DOHH2 (cell line): ENCODE measurements at regions not wholly inside any gene's neighbourhood (a gene's known extent, or its start where the extent isn't known, plus 50 kb on each side); places are given as distances from the start of the nearest gene placed in this dataset.

Experiments
- H3F3A ChIP-seq: fragments of 200-600 bp; sonication (generic), shearing (Covaris generic); 2 replicates; pipeline ENCODE4 v1.6.0; 2016; ENCODE audit warnings: antibody characterized with exemption, mild to moderate bottlenecking; ENCODE audit not compliant: control insufficient read depth, insufficient read depth
- H3K27ac ChIP-seq: fragments of 200-600 bp; sonication (generic); 2 replicates; pipeline ENCODE4 v1.5.1; 2014; ENCODE audit warnings: low read depth, mild to moderate bottlenecking, low read length, moderate library complexity
- H3K27me3 ChIP-seq: fragments of 200-600 bp; sonication (generic); 2 replicates; pipeline ENCODE4 v1.6.1; 2014; ENCODE audit warnings: mild to moderate bottlenecking, low read length, mixed read lengths; ENCODE audit not compliant: control insufficient read depth
- H3K36me3 ChIP-seq: fragments of 200-600 bp; sonication (generic); 2 replicates; pipeline ENCODE4 v1.6.1; 2014; ENCODE audit warnings: mild to moderate bottlenecking, low read length, moderate library complexity, mixed read lengths; ENCODE audit not compliant: control insufficient read depth
- H3K4me1 ChIP-seq: fragments of 200-600 bp; sonication (generic); 2 replicates; pipeline ENCODE4 v1.6.1; 2014; ENCODE audit warnings: mild to moderate bottlenecking, low read length, mixed read lengths; ENCODE audit not compliant: control insufficient read depth
- H3K4me2 ChIP-seq: fragments of 200-600 bp; sonication (generic); 2 replicates; pipeline ENCODE4 v1.6.0; 2014; ENCODE audit warnings: mild to moderate bottlenecking, low read length, moderate library complexity
- H3K4me3 ChIP-seq: fragments of 200-600 bp; sonication (generic); 2 replicates; pipeline ENCODE4 v1.5.1; 2014; ENCODE audit warnings: mild to moderate bottlenecking, low read length, mixed read lengths
- H3K79me2 ChIP-seq: fragments of 200-600 bp; sonication (generic); 2 replicates; pipeline ENCODE4 v1.6.1; 2014; ENCODE audit warnings: mild to moderate bottlenecking, low read length, mixed read lengths; ENCODE audit not compliant: control insufficient read depth
- H3K9me2 ChIP-seq: fragments of 200-600 bp; sonication (generic); replicated peaks from 2 replicates; pipeline ENCODE4 v1.6.1; 2014; ENCODE audit warnings: mild to moderate bottlenecking, low read length, mixed read lengths; ENCODE audit not compliant: control insufficient read depth
- H3K9me3 ChIP-seq: fragments of 200-600 bp; sonication (generic); 2 replicates; pipeline ENCODE4 v1.6.1; 2014; ENCODE audit warnings: antibody characterized with exemption, low read length, mixed read lengths; ENCODE audit not compliant: control insufficient read depth, insufficient read depth
- H4K20me1 ChIP-seq: fragments of 200-600 bp; sonication (generic); 2 replicates; pipeline ENCODE4 v1.6.0; 2014; ENCODE audit warnings: low read depth, mild to moderate bottlenecking, antibody characterized with exemption, low read length, moderate library complexity; ENCODE audit not compliant: control insufficient read depth, insufficient read depth
- CTCF ChIP-seq: fragments of 200-600 bp; sonication (generic); IDR thresholded peaks from one replicate; pipeline ENCODE4 v1.5.1; 2014; ENCODE audit warnings: antibody characterized with exemption, mild to moderate bottlenecking, low read depth, low read length; ENCODE audit not compliant: poor library complexity, severe bottlenecking
- EZH2phosphoT487 ChIP-seq: fragments of 200-600 bp; sonication (generic); IDR thresholded peaks from 2 replicates; pipeline ENCODE4 v1.6.1; 2017; ENCODE audit warnings: borderline replicate concordance, mild to moderate bottlenecking, antibody characterized with exemption, low read length, moderate library complexity, mixed read lengths

GRCh38 chrX:80181079-80181478 lies 166.5 kb downstream of the TBX22 start:
- Histone ChIP-seq H3K4me2 (no peak overlapping the region), H3K36me3 (no peaks in the 10 kb centered on the region), H3K4me3 (no peak overlapping the region), H4K20me1 (no peaks in the 10 kb centered on the region), H3K9me3 (no peaks in the 10 kb centered on the region), H3K79me2 (no peaks in the 10 kb centered on the region), H3K9me2 (no peaks in the 10 kb centered on the region), H3K27ac (no peak overlapping the region), H3K4me1 (no peaks in the 10 kb centered on the region), H3F3A (no peaks in the 10 kb centered on the region), H3K27me3 (no peaks in the 10 kb centered on the region)
- TF ChIP-seq CTCF (peak; percentile 38), EZH2phosphoT487 (no peak)

GRCh38 chrX:80184854-80185253 lies 170.3 kb downstream of the TBX22 start:
- Histone ChIP-seq H3K27me3 (no peaks in the 10 kb centered on the region), H3K4me1 (no peaks in the 10 kb centered on the region), H3K4me2 (no peak overlapping the region), H3K27ac (no peak overlapping the region), H3K79me2 (no peaks in the 10 kb centered on the region), H3F3A (no peaks in the 10 kb centered on the region), H3K9me2 (no peaks in the 10 kb centered on the region), H4K20me1 (no peaks in the 10 kb centered on the region), H3K36me3 (no peaks in the 10 kb centered on the region), H3K9me3 (no peaks in the 10 kb centered on the region), H3K4me3 (no peak overlapping the region)
- TF ChIP-seq CTCF (no peak), EZH2phosphoT487 (no peak)

- H3K4me3 ChIP-seq: no peak overlapping the region
- no peaks in the 10 kb centered on the region for H3K27me3 ChIP-seq
- TF ChIP-seq CTCF (no peak), EZH2phosphoT487 (no peak)
- no peaks in the 10 kb centered on the region for H3K9me3 ChIP-seq
- no peaks in the 10 kb centered on the region for H3K36me3 ChIP-seq
- no peak overlapping the region for H3K27ac ChIP-seq
- H4K20me1 ChIP-seq: no peaks in the 10 kb centered on the region
- H3K4me1 ChIP-seq: no peaks in the 10 kb centered on the region
- H3F3A ChIP-seq: no peaks in the 10 kb centered on the region
- H3K4me2 ChIP-seq: no peak overlapping the region
- no peaks in the 10 kb centered on the region for H3K9me2 ChIP-seq
- H3K79me2 ChIP-seq: no peaks in the 10 kb centered on the region
These were observed 192.1 kb downstream of the TBX22 start for GRCh38 chrX:80206647-80207046.

- no peaks in the 10 kb centered on the region for H3K36me3 ChIP-seq
These were observed 192.8 kb downstream of the TBX22 start for GRCh38 chrX:80207327-80207726.

More at GRCh38 chrX:80207327-80207726, 192.8 kb downstream of the TBX22 start:
- Histone ChIP-seq H3K4me1 (no peaks in the 10 kb centered on the region), H3K27ac (no peak overlapping the region), H4K20me1 (no peaks in the 10 kb centered on the region), H3K79me2 (no peaks in the 10 kb centered on the region), H3F3A (no peaks in the 10 kb centered on the region), H3K4me2 (no peak overlapping the region), H3K4me3 (no peak overlapping the region), H3K9me3 (no peaks in the 10 kb centered on the region), H3K9me2 (no peaks in the 10 kb centered on the region), H3K27me3 (no peaks in the 10 kb centered on the region)
- no peak for TF ChIP-seq CTCF
- no peak for TF ChIP-seq EZH2phosphoT487
